ENCODE measurements at regions not wholly inside any gene's neighbourhood (a gene's known extent, or its start where the extent isn't known, plus 50 kb on each side); places are given as distances from the start of the nearest gene placed in this dataset.

DNA sequence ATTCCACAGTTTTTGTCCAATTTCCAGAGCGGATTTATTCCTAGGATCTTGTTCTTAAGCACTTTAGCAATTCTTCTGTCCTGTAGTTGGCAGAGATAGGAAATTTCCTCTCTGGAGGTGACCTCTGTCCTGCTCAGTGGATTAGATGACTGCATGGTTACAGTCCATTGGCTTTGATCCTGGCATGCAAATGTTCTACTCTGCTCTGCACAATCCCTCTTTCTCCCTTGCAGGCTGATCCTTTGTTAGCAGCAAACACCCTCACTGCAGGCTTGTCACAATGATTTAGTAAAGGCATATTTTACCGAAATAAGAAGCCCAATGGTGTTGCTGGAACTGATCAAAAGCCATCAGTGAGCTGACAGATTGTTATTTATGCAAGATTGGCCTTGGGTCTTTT, 243.8 kb downstream of the COX7C start:
- Mint-ChIP-seq H3K4me3 (no peak overlapping the region), H3K27ac (no peak overlapping the region), H3K27me3 (peaks cover 4 to 8% of the 10 kb centered on the region in 2 donors), H3K36me3 (no peaks in the 10 kb centered on the region), H3K9me3 (no peaks in the 10 kb centered on the region), H3K4me1 (no peaks in the 10 kb centered on the region)
- intact Hi-C loops (cut with micrococcal nuclease) = no loop called here
- Histone ChIP-seq H3K4me3 (ENCODE audit: low read length in 2 of 2) (no peak overlapping the region), H3K36me3 (ENCODE audit: insufficient read depth, low read length) (no peaks in the 10 kb centered on the region), H3K4me1 (ENCODE audit: insufficient read depth, low read length) (no peaks in the 10 kb centered on the region), H3K27me3 (ENCODE audit: insufficient read depth, low read length) (no peaks in the 10 kb centered on the region), H3K27ac (ENCODE audit: low read depth, low read length) (no peak overlapping the region), H3K9me3 (ENCODE audit: control insufficient read depth in 1 of 2, low read length in 2 of 2) (no peaks in the 10 kb centered on the region)
- no peak for DNase-seq
- POLR2A ChIA-PET (ENCODE audit: partially characterized antibody) = no interaction called here
- CTCF ChIA-PET (ENCODE audit: partially characterized antibody) = no interaction called here

GRCh38 chr5:86862093-86862492, 244.4 kb downstream of the COX7C start:
- H3K27me3 Mint-ChIP-seq = peaks cover 4 to 6% of the 10 kb centered on the region in 2 donors
- peaks cover 0 to 4% (median 0%) of the 10 kb centered on the region in 8 donors for H3K9me3 Mint-ChIP-seq
- DNase-seq = no peak
- Histone ChIP-seq H3K9me3 (ENCODE audit: control insufficient read depth in 1 of 2, low read length in 2 of 2) (no peaks in the 10 kb centered on the region), H3K4me1 (ENCODE audit: insufficient read depth, low read length) (no peaks in the 10 kb centered on the region), H3K27me3 (ENCODE audit: insufficient read depth, low read length) (no peaks in the 10 kb centered on the region), H3K27ac (ENCODE audit: low read depth, low read length) (no peak overlapping the region), H3K36me3 (ENCODE audit: insufficient read depth, low read length) (no peaks in the 10 kb centered on the region), H3K4me3 (ENCODE audit: low read length in 2 of 2) (no peak overlapping the region)
- H3K4me3 Mint-ChIP-seq = no peak overlapping the region
- ChIA-PET CTCF (ENCODE audit: partially characterized antibody) (no interaction called here), POLR2A (ENCODE audit: partially characterized antibody) (no interaction called here)
- H3K27ac Mint-ChIP-seq = no peak overlapping the region
- intact Hi-C loops (cut with micrococcal nuclease) = no loop called here
- H3K36me3 Mint-ChIP-seq = no peaks in the 10 kb centered on the region
- no peaks in the 10 kb centered on the region for H3K4me1 Mint-ChIP-seq

DNA sequence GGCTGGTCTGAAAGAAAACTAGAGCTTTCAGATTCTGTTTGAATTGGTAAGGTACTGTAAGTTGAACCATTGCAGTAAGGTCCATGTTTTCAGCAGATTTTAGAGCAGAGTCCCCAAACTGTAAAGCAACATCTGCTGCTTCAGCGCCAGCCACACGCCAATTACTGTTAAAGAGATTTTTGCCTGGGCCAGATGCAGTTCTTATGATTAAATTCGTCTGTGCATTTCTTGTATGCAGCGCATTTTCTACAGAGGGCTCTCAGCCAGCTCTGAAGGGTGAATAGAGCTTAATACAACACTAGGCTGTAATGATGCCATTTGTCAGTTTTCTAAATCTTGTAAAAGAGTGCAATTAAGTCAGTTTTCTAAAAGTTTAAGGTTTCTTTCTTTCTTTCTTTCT, 246.3 kb downstream of the COX7C start:
- Histone ChIP-seq H3K4me3 (ENCODE audit: low read length in 2 of 2) (no peak overlapping the region), H3K27me3 (ENCODE audit: insufficient read depth, low read length) (no peaks in the 10 kb centered on the region), H3K27ac (ENCODE audit: low read depth, low read length) (no peak overlapping the region), H3K9me3 (ENCODE audit: control insufficient read depth in 1 of 2, low read length in 2 of 2) (no peaks in the 10 kb centered on the region), H3K4me1 (ENCODE audit: insufficient read depth, low read length) (no peaks in the 10 kb centered on the region), H3K36me3 (ENCODE audit: insufficient read depth, low read length) (no peaks in the 10 kb centered on the region)
- Mint-ChIP-seq H3K9me3 (peaks cover 0 to 4% (median 0%) of the 10 kb centered on the region in 8 donors), H3K27ac (no peak overlapping the region), H3K27me3 (peaks cover 5 to 7% of the 10 kb centered on the region in 2 donors), H3K4me3 (no peak overlapping the region), H3K4me1 (no peaks in the 10 kb centered on the region), H3K36me3 (no peaks in the 10 kb centered on the region)
- POLR2A ChIA-PET (ENCODE audit: partially characterized antibody) = no interaction called here
- DNase-seq = no peak
- CTCF ChIA-PET (ENCODE audit: partially characterized antibody) = no interaction called here
- intact Hi-C loops (cut with micrococcal nuclease) = no loop called here

DNA sequence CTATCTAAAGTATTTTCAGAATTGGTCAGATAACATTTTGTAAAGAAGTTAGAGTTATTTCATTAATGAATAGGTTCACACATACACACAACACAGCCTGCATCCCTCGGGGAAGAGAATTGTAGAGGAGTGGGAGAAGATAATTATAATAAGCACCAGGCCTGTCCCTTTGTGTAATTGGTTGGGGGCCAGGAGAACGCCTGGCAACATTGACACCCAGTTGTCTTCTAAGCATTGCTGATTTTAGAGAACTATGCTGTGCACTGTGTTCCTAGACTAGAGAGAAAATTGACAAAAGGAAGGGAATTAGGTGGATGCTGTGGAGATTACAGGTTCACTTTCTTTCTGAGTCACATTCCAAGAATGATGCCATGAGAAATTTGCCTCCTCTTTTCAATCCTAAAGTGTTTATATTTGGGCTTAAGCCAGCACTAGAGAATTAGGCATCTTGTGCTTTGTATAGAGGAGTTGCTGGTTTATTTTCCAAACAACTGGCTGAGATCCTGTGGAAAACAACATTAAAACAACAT, 247.6 kb downstream of the COX7C start:
- H3K9me3 Mint-ChIP-seq = peaks cover 0 to 6% (median 0%) of the 10 kb centered on the region in 8 donors
- H3K27ac Mint-ChIP-seq = no peak overlapping the region
- no peak overlapping the region for H3K4me3 Mint-ChIP-seq
- POLR2A ChIA-PET (ENCODE audit: partially characterized antibody) = no interaction called here
- peaks cover 5 to 15% of the 10 kb centered on the region in 2 donors for H3K27me3 Mint-ChIP-seq
- no peaks in the 10 kb centered on the region for H3K36me3 ChIP-seq (ENCODE audit: insufficient read depth, low read length)
- H3K27ac ChIP-seq (ENCODE audit: low read depth, low read length) = no peak overlapping the region
- H3K27me3 ChIP-seq (ENCODE audit: insufficient read depth, low read length) = no peaks in the 10 kb centered on the region
- no peaks in the 10 kb centered on the region for H3K4me1 Mint-ChIP-seq
- no peak overlapping the region for H3K4me3 ChIP-seq (ENCODE audit: low read length in 2 of 2)
- H3K4me1 ChIP-seq (ENCODE audit: insufficient read depth, low read length) = no peaks in the 10 kb centered on the region
- DNase-seq = no peak
- no peaks in the 10 kb centered on the region for H3K36me3 Mint-ChIP-seq
- no peaks in the 10 kb centered on the region for H3K9me3 ChIP-seq (ENCODE audit: control insufficient read depth in 1 of 2, low read length in 2 of 2)
- intact Hi-C loops (cut with micrococcal nuclease) = no loop called here
- CTCF ChIA-PET (ENCODE audit: partially characterized antibody) = no interaction called here

DNA sequence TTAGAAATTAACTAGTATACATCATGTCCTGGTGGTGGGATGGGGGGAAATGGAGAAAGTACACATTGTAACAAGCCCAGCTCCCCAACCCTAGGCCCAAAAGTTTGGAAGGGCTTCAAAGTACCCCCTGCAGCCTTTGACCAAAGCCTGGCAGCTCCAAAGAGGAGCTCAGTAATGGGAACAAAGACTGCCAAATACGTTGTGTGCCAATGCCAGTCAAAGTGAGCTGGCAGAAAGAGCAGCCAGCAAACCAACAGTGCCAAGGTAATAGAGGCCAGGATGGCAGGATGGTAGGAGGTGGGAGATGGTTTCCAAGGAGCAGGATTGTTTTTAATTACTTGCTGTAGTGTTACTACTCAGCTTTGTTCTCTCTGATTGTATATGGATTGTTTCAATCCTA, 248.3 kb downstream of the COX7C start:
- H3K27ac Mint-ChIP-seq = no peak overlapping the region
- no peaks in the 10 kb centered on the region for H3K36me3 ChIP-seq (ENCODE audit: insufficient read depth, low read length)

DNA sequence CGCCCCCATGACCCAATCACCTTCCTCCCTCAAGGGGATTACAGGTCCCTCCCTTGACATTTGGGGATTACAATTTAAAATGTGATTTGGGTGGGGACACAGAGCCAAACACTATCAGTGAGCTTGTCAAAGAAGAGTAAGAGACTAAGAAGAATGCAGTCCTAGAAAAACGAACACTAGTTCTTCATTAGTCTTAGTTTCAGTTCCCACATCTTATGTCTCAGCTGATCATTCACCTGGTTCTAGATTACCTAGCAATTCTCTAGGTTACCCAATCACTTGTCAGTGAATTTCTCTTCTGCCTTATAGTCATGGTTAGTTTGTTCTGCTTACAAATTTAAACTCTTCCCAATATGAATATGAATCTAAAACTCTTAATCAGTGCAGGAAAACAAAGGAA, 251.5 kb downstream of the COX7C start:
- Histone ChIP-seq H3K4me1 (ENCODE audit: insufficient read depth, low read length) (no peaks in the 10 kb centered on the region), H3K4me3 (ENCODE audit: low read length in 2 of 2) (no peak overlapping the region)

More for the DNA sequence above, 248.3 kb downstream of the COX7C start:
- Histone ChIP-seq H3K27me3 (ENCODE audit: insufficient read depth, low read length) (no peaks in the 10 kb centered on the region), H3K4me3 (ENCODE audit: low read length in 2 of 2) (no peak overlapping the region), H3K4me1 (ENCODE audit: insufficient read depth, low read length) (no peaks in the 10 kb centered on the region), H3K27ac (ENCODE audit: low read depth, low read length) (no peak overlapping the region), H3K9me3 (ENCODE audit: control insufficient read depth in 1 of 2, low read length in 2 of 2) (no peaks in the 10 kb centered on the region)
- Mint-ChIP-seq H3K4me3 (no peak overlapping the region), H3K9me3 (peaks cover 0 to 6% (median 0%) of the 10 kb centered on the region in 8 donors), H3K36me3 (no peaks in the 10 kb centered on the region), H3K27me3 (peaks cover 7 to 15% of the 10 kb centered on the region in 2 donors), H3K4me1 (no peaks in the 10 kb centered on the region)
- intact Hi-C loops (cut with micrococcal nuclease) = no loop called here
- ChIA-PET POLR2A (ENCODE audit: partially characterized antibody) (no interaction called here), CTCF (ENCODE audit: partially characterized antibody) (no interaction called here)
- no peak for DNase-seq

GRCh38 chr5:86875539-86875938, 257.8 kb downstream of the COX7C start:
- Histone ChIP-seq H3K4me1 (ENCODE audit: insufficient read depth, low read length) (no peaks in the 10 kb centered on the region), H3K36me3 (ENCODE audit: insufficient read depth, low read length) (no peaks in the 10 kb centered on the region), H3K4me3 (ENCODE audit: low read length in 2 of 2) (no peak overlapping the region), H3K27me3 (ENCODE audit: insufficient read depth, low read length) (no peaks in the 10 kb centered on the region), H3K27ac (ENCODE audit: low read depth, low read length) (no peak overlapping the region), H3K9me3 (ENCODE audit: control insufficient read depth in 1 of 2, low read length in 2 of 2) (no peaks in the 10 kb centered on the region)
- Mint-ChIP-seq H3K36me3 (no peaks in the 10 kb centered on the region), H3K27me3 (peaks cover 2 to 4% of the 10 kb centered on the region in 2 donors), H3K9me3 (peaks cover 0 to 3% (median 0%) of the 10 kb centered on the region in 8 donors), H3K27ac (no peak overlapping the region), H3K4me3 (no peak overlapping the region), H3K4me1 (no peaks in the 10 kb centered on the region)
- ChIA-PET POLR2A (ENCODE audit: partially characterized antibody) (no interaction called here), CTCF (ENCODE audit: partially characterized antibody) (no interaction called here)
- no peak for DNase-seq
- intact Hi-C loops (cut with micrococcal nuclease) = no loop called here

More for the DNA sequence above, 251.5 kb downstream of the COX7C start:
- H3K27me3 ChIP-seq (ENCODE audit: insufficient read depth, low read length) = no peaks in the 10 kb centered on the region
- ChIA-PET CTCF (ENCODE audit: partially characterized antibody) (no interaction called here), POLR2A (ENCODE audit: partially characterized antibody) (no interaction called here)
- Mint-ChIP-seq H3K4me3 (no peak overlapping the region), H3K4me1 (no peaks in the 10 kb centered on the region), H3K27me3 (peaks cover 7 to 19% of the 10 kb centered on the region in 2 donors), H3K9me3 (peaks cover 0 to 9% (median 0%) of the 10 kb centered on the region in 8 donors), H3K36me3 (no peaks in the 10 kb centered on the region), H3K27ac (no peak overlapping the region)
- H3K36me3 ChIP-seq (ENCODE audit: insufficient read depth, low read length) = no peaks in the 10 kb centered on the region
- no peaks in the 10 kb centered on the region for H3K9me3 ChIP-seq (ENCODE audit: control insufficient read depth in 1 of 2, low read length in 2 of 2)
- no peak overlapping the region for H3K27ac ChIP-seq (ENCODE audit: low read depth, low read length)
- intact Hi-C loops (cut with micrococcal nuclease) = no loop called here
- DNase-seq = no peak

- no peaks in the 10 kb centered on the region for H3K9me3 ChIP-seq (ENCODE audit: control insufficient read depth in 1 of 2, low read length in 2 of 2)
- Mint-ChIP-seq H3K4me3 (no peak overlapping the region), H3K9me3 (peaks cover 0 to under 1% (median 0%) of the 10 kb centered on the region in 8 donors), H3K4me1 (peaks cover 0 to 1% (median 0%) of the 10 kb centered on the region in 4 donors), H3K36me3 (no peaks in the 10 kb centered on the region), H3K27me3 (peaks cover 0 to 1% of the 10 kb centered on the region in 2 donors), H3K27ac (no peak overlapping the region)
- no peak overlapping the region for H3K4me3 ChIP-seq (ENCODE audit: low read length in 2 of 2)
- H3K27me3 ChIP-seq (ENCODE audit: insufficient read depth, low read length) = no peaks in the 10 kb centered on the region
- no peak for DNase-seq
- no peaks in the 10 kb centered on the region for H3K36me3 ChIP-seq (ENCODE audit: insufficient read depth, low read length)
- intact Hi-C loops (cut with micrococcal nuclease) = no loop called here
- H3K27ac ChIP-seq (ENCODE audit: low read depth, low read length) = no peak overlapping the region
- POLR2A ChIA-PET (ENCODE audit: partially characterized antibody) = no interaction called here
- CTCF ChIA-PET (ENCODE audit: partially characterized antibody) = no interaction called here
- H3K4me1 ChIP-seq (ENCODE audit: insufficient read depth, low read length) = no peaks in the 10 kb centered on the region
Observed at GRCh38 chr5:86878250-86878649, 260.5 kb downstream of the COX7C start.

All from CD4-positive, alpha-beta memory T cell (primary cell).